ENCODE measurements at regions not wholly inside any gene's neighbourhood (a gene's known extent, or its start where the extent isn't known, plus 50 kb on each side); places are given as distances from the start of the nearest gene placed in this dataset.

GRCh38 chr10:124324856-124325632, 93.7 kb downstream of the OAT start:
- TF ChIP-seq RFX5 (IDR thresholded peaks at IDR 0.05; ENCODE audit: low read depth, low read length) (no peak), CTCF (conservative IDR thresholded peaks at IDR 0.05; ENCODE audit: low read depth, low read length) (no peak), CEBPB (IDR thresholded peaks at IDR 0.05; ENCODE audit: low read depth, low read length) (no peak), USF2 (IDR thresholded peaks at IDR 0.05; ENCODE audit: low read depth, low read length) (no peak), MAFK (IDR thresholded peaks at IDR 0.05; ENCODE audit: low read depth, low read length) (no peak), MXI1 (IDR thresholded peaks at IDR 0.05; ENCODE audit: borderline replicate concordance, low read depth, low read length) (no peak), RAD21 (IDR thresholded peaks at IDR 0.05; ENCODE audit: low read length) (no peak)
